IMR-90 (cell line): ENCODE measurements at regions not wholly inside any gene's neighbourhood (a gene's known extent, or its start where the extent isn't known, plus 50 kb on each side); places are given as distances from the start of the nearest gene placed in this dataset.

Experiments
- ATAC-seq: fragments of 200-7000 bp; cut with Tn5 transposase; 2 replicates; pipeline ENCODE4 v1.9.1; 2020; ENCODE audit warnings: low read depth, mild to moderate bottlenecking, moderate library complexity
- BruUV-seq: library from RNA; stranded (reverse); fragments of 400-500 nt; replicated peaks from 2 replicates; lab custom pipeline; 2021; lab: Mats Ljungman, UMichigan
- CTCF ChIA-PET: fragments of 300-600 bp; formaldehyde crosslinking; extraction: SDS; loops from one replicate; lab custom pipeline; 2021; ENCODE audit warnings: antibody characterized with exemption; lab: Yijun Ruan, JAX
- POLR2A ChIA-PET: fragments of 300-600 bp; sonication (Branson Sonifier 250); formaldehyde crosslinking; loops from one replicate; lab custom pipeline; 2022; ENCODE audit warnings: antibody characterized with exemption; ENCODE audit not compliant: unreplicated experiment; lab: Charles Lee
- DNase-seq: peaks from one replicate; pipeline ENCODE4 v3.0.0; 2013
- H2AFZ ChIP-seq: replicated peaks from 2 replicates; pipeline ENCODE3; 2013; ENCODE audit warnings: low read length, mild to moderate bottlenecking; ENCODE audit not compliant: poor library complexity
- H2AK5ac ChIP-seq: 2 replicates; pipeline ENCODE4 v1.6.1; 2013; ENCODE audit warnings: low read depth, low read length, inconsistent platforms
- H2AK9ac ChIP-seq: replicated peaks from 2 replicates; pipeline ENCODE3; 2013; ENCODE audit warnings: mild to moderate bottlenecking, low read depth, low read length, moderate library complexity; ENCODE audit not compliant: poor library complexity
- H2BK120ac ChIP-seq: 2 replicates; pipeline ENCODE4 v1.6.1; 2013; ENCODE audit warnings: low read depth, low read length, inconsistent platforms
- H2BK15ac ChIP-seq: 3 replicates; pipeline ENCODE4 v1.6.1; 2013; ENCODE audit warnings: low read depth, low read length, inconsistent platforms
- H2BK20ac ChIP-seq: 2 replicates; pipeline ENCODE4 v1.6.1; 2013; ENCODE audit warnings: low read depth, mild to moderate bottlenecking, inconsistent platforms, low read length, moderate library complexity
- H2BK5ac ChIP-seq: 2 replicates; pipeline ENCODE4 v1.6.1; 2013; ENCODE audit warnings: mild to moderate bottlenecking, low read depth, low read length, inconsistent platforms; ENCODE audit not compliant: poor library complexity, severe bottlenecking
- H3K14ac ChIP-seq: replicated peaks from 2 replicates; pipeline ENCODE4 v1.6.1; 2013; ENCODE audit warnings: low read depth, low read length, inconsistent platforms
- H3K18ac ChIP-seq: 2 replicates; pipeline ENCODE4 v1.6.1; 2013; ENCODE audit warnings: low read depth, low read length, control low read depth
- H3K23ac ChIP-seq: 2 replicates; pipeline ENCODE4 v1.6.1; 2013; ENCODE audit warnings: low read depth, low read length, inconsistent platforms
- H3K27ac ChIP-seq: 2 replicates; pipeline ENCODE4 v1.5.1; 2013; ENCODE audit warnings: mild to moderate bottlenecking, control low read depth, low read length; ENCODE audit not compliant: insufficient read depth
- H3K27me3 ChIP-seq: 2 replicates; pipeline ENCODE4 v1.6.1; 2013; ENCODE audit warnings: low read length; ENCODE audit not compliant: control insufficient read depth, insufficient read depth
- H3K36me3 ChIP-seq: 2 replicates; pipeline ENCODE4 v1.6.1; 2013; ENCODE audit warnings: low read length, mixed read lengths; ENCODE audit not compliant: control insufficient read depth, insufficient read depth
- H3K4ac ChIP-seq: 2 replicates; pipeline ENCODE4 v1.6.1; 2013; ENCODE audit warnings: low read depth, low read length, inconsistent platforms
- H3K4me1 ChIP-seq: 2 replicates; pipeline ENCODE4 v1.6.1; 2013; ENCODE audit warnings: low read length, mixed read lengths; ENCODE audit not compliant: control insufficient read depth, insufficient read depth
- H3K4me2 ChIP-seq: 2 replicates; pipeline ENCODE4 v1.6.1; 2013; ENCODE audit warnings: low read depth, mild to moderate bottlenecking, control low read depth, low read length, moderate library complexity
- H3K4me3 ChIP-seq: 2 replicates; pipeline ENCODE4 v1.5.1; 2013; ENCODE audit warnings: low read depth, mild to moderate bottlenecking, control low read depth, low read length, moderate library complexity; ENCODE audit not compliant: insufficient read depth
- H3K56ac ChIP-seq: 2 replicates; pipeline ENCODE4 v1.6.1; 2013; ENCODE audit warnings: low read length, inconsistent platforms; ENCODE audit not compliant: insufficient read depth; ENCODE audit errors: extremely low read depth
- H3K79me1 ChIP-seq, 2 experiments: 2 replicates each; pipeline ENCODE4 v1.6.1; 2013; ENCODE audit warnings: low read length in 2 of 2, inconsistent platforms in 1 of 2, low read depth in 1 of 2
- H3K9ac ChIP-seq: 2 replicates; pipeline ENCODE4 v1.6.1; 2013; ENCODE audit warnings: low read depth, low read length, control low read depth
- H3K9me1 ChIP-seq: 2 replicates; pipeline ENCODE4 v1.6.1; 2013; ENCODE audit warnings: low read length, inconsistent platforms; ENCODE audit not compliant: insufficient read depth
- H3K9me3 ChIP-seq: 2 replicates; pipeline ENCODE4 v1.6.1; 2013; ENCODE audit warnings: low read length; ENCODE audit not compliant: control insufficient read depth, insufficient read depth
- H4K20me1 ChIP-seq: 2 replicates; pipeline ENCODE4 v1.6.1; 2013; ENCODE audit warnings: low read length, inconsistent platforms; ENCODE audit not compliant: insufficient read depth
- H4K5ac ChIP-seq: 2 replicates; pipeline ENCODE4 v1.6.1; 2013; ENCODE audit warnings: mild to moderate bottlenecking, low read depth, low read length, control low read depth
- H4K8ac ChIP-seq, 2 experiments: 2 replicates each; pipeline ENCODE4 v1.6.1; 2013; ENCODE audit warnings: low read depth in 2 of 2, low read length in 2 of 2, control low read depth in 1 of 2, inconsistent platforms in 1 of 2
- H4K91ac ChIP-seq: 2 replicates; pipeline ENCODE4 v1.6.1; 2013; ENCODE audit warnings: low read depth, low read length, inconsistent platforms; ENCODE audit not compliant: insufficient read depth
- CEBPB ChIP-seq: IDR thresholded peaks from 2 replicates; pipeline ENCODE4 v1.6.1; 2012; ENCODE audit warnings: low read depth, low read length, improper control_type of control experiment
- CHD1 ChIP-seq: IDR thresholded peaks from 2 replicates; pipeline ENCODE4 v1.6.1; 2012; ENCODE audit warnings: low read depth, low read length, improper control_type of control experiment
- CTCF ChIP-seq: conservative IDR thresholded peaks from 2 replicates; pipeline ENCODE4 v1.5.1; 2012; ENCODE audit warnings: mild to moderate bottlenecking, low read depth, low read length, improper control_type of control experiment
- ELK1 ChIP-seq: fragments of 150-350 bp; IDR thresholded peaks from 2 replicates; pipeline ENCODE4 v1.6.1; 2016; ENCODE audit warnings: low read depth, mild to moderate bottlenecking, low read length, moderate library complexity, borderline replicate concordance
- FOS ChIP-seq: fragments of 150-350 bp; IDR thresholded peaks from 2 replicates; pipeline ENCODE4 v1.6.1; 2016; ENCODE audit warnings: low read depth, low read length
- MAFK ChIP-seq: IDR thresholded peaks from 2 replicates; pipeline ENCODE4 v1.6.1; 2012; ENCODE audit warnings: low read depth, low read length, improper control_type of control experiment
- MAZ ChIP-seq: IDR thresholded peaks from 2 replicates; pipeline ENCODE4 v1.6.1; 2012; ENCODE audit warnings: low read depth, mild to moderate bottlenecking, low read length, improper control_type of control experiment, moderate library complexity, borderline replicate concordance
- MXI1 ChIP-seq: IDR thresholded peaks from 2 replicates; pipeline ENCODE4 v1.6.1; 2012; ENCODE audit warnings: low read depth, mild to moderate bottlenecking, low read length, moderate library complexity, borderline replicate concordance
- NFE2L2 ChIP-seq: fragments of 150-350 bp; IDR thresholded peaks from 2 replicates; pipeline ENCODE4 v1.6.1; 2016; ENCODE audit warnings: low read depth, mild to moderate bottlenecking, low read length
- POLR2A ChIP-seq: IDR thresholded peaks from 2 replicates; pipeline ENCODE4 v1.6.1; 2012; ENCODE audit warnings: mild to moderate bottlenecking, low read depth, low read length
- RCOR1 ChIP-seq: IDR thresholded peaks from 2 replicates; pipeline ENCODE4 v1.6.1; 2012; ENCODE audit warnings: mild to moderate bottlenecking, low read length, improper control_type of control experiment; ENCODE audit not compliant: insufficient replicate concordance
- RFX5 ChIP-seq: IDR thresholded peaks from 2 replicates; pipeline ENCODE4 v1.8.0; 2012; ENCODE audit warnings: low read depth, mild to moderate bottlenecking, low read length, moderate library complexity
- SMC3 ChIP-seq: fragments of 150-350 bp; IDR thresholded peaks from 2 replicates; pipeline ENCODE4 v1.6.1; 2016; ENCODE audit warnings: low read depth, mild to moderate bottlenecking, antibody characterized with exemption, low read length, moderate library complexity
- WGBS, 2 experiments: methylation state at CpG; one replicate each; pipeline versions ENCODE4 v1.1.5 to v1.1.7; 2013; ENCODE audit warnings: missing lambda C conversion rate in 2 of 2; ENCODE audit not compliant: insufficient read length in 1 of 2; ENCODE audit errors: extremely low coverage in 2 of 2; 5-methylcytosine and 5-hydroxymethylcytosine counted together
- dilution Hi-C: fragments of 300-500 bp; cut with HindIII; formaldehyde crosslinking; loops from one replicate; pipeline ENCODE4 v1.14.3; 2018; ENCODE audit warnings: low sequenced_read_pairs; ENCODE audit not compliant: unreplicated experiment
- in situ Hi-C: fragments of 300-500 bp; cut with MboI; formaldehyde crosslinking; loops from 3 replicates; pipeline ENCODE4 v1.14.3; 2019; ENCODE audit warnings: low sequenced_read_pairs, inconsistent platforms, mixed read lengths
- intact Hi-C: fragments of 100-400 bp; cut with micrococcal nuclease; formaldehyde crosslinking; loops from 2 replicates; pipeline ENCODE4 v1.10.0; 2022
- TF ChIP-seq, protein P1 (sequence below): fragments of 150-350 bp; IDR thresholded peaks from 2 replicates; pipeline ENCODE4 v1.6.1; 2017; ENCODE audit warnings: mild to moderate bottlenecking, antibody characterized with exemption, low read length, low read depth

DNA sequence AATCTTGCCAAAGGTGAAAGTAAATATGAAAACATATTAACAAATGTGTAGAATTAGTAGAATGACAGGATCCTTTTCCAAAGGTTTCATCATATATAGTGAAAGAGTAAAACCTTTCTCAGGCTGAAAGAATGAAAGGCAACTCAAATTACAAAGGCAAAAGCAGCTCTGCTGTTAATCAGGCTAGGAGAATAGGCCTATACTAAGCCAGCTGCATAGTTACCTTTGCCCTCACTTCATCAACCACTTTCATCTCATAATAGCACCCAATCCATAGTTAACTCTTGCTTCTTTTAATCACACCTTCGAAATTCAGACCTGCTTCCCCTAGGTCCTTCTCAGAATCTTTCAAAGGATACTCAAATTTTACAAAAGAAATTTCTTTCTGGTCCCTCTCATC is 1167.6 kb upstream of the ATXN8OS start:
- CTCF ChIA-PET, result no interaction called here
- ATAC-seq, result no peak

More for the DNA sequence above, 1167.6 kb upstream of the ATXN8OS start:
- Histone ChIP-seq H3K4ac (no peak overlapping the region), H2BK120ac (no peak overlapping the region), H3K36me3 (no peaks in the 10 kb centered on the region), H4K5ac (no peak overlapping the region), H3K27ac (no peak overlapping the region), H3K9me3 (peaks cover 2% of the 10 kb centered on the region; the same call in 1 of the 2 replicates), H3K79me1 (no peaks in the 10 kb centered on the region), H3K4me2 (no peak overlapping the region), H2AK9ac (no peak overlapping the region), H3K18ac (no peak overlapping the region), H4K91ac (no peak overlapping the region), H3K9me1 (no peaks in the 10 kb centered on the region), H3K23ac (no peak overlapping the region), H3K56ac (no peak overlapping the region), H2BK5ac (no peak overlapping the region), H2BK15ac (no peak overlapping the region), H2BK20ac (no peak overlapping the region), H3K4me1 (no peaks in the 10 kb centered on the region), H4K8ac (no peak overlapping the region), H3K4me3 (no peak overlapping the region), H2AK5ac (no peak overlapping the region), H4K20me1 (no peaks in the 10 kb centered on the region), H2AFZ (no peak overlapping the region), H3K27me3 (no peaks in the 10 kb centered on the region), H3K9ac (no peak overlapping the region), H3K14ac (no peak overlapping the region)
- dilution Hi-C loops, result no loop called here
- intact Hi-C loops, result no loop called here
- 0% methylated on average over 1 of the region's 1 CpG; no CpG with 5 or more reads in 1 of the 2 experiments for WGBS, 2 experiments
- in situ Hi-C loops, result no loop called here
- POLR2A ChIA-PET, result no interaction called here
- no peak for TF ChIP-seq MAFK
- no peak for TF ChIP-seq POLR2A
- TF ChIP-seq FOS, result no peak
- no peak for TF ChIP-seq NFE2L2
- TF ChIP-seq, protein P1, sequence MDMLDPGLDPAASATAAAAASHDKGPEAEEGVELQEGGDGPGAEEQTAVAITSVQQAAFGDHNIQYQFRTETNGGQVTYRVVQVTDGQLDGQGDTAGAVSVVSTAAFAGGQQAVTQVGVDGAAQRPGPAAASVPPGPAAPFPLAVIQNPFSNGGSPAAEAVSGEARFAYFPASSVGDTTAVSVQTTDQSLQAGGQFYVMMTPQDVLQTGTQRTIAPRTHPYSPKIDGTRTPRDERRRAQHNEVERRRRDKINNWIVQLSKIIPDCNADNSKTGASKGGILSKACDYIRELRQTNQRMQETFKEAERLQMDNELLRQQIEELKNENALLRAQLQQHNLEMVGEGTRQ, result no peak
- TF ChIP-seq MXI1, result no peak
- TF ChIP-seq RFX5, result no peak
- no peak for TF ChIP-seq MAZ
- no peak for TF ChIP-seq ELK1
- TF ChIP-seq CTCF, result no peak
- no peak for TF ChIP-seq SMC3
- TF ChIP-seq RCOR1, result no peak
- TF ChIP-seq CHD1, result no peak
- no peak for TF ChIP-seq CEBPB
- BruUV-seq, result no TSS peak
- no peak for DNase-seq
